Lower leg skin (tissue), 4 donors: ENCODE measurements at regions not wholly inside any gene's neighbourhood (a gene's known extent, or its start where the extent isn't known, plus 50 kb on each side); places are given as distances from the start of the nearest gene placed in this dataset.

Experiments
- DNase-seq, 2 donors: peaks; one replicate each; pipeline ENCODE4 v3.0.0-alpha.2; 2019; ENCODE audit warnings: low spot score in 2 of 2
- H3K4me3 ChIP-seq: fragments of 200-600 bp; sonication (generic); 2 replicates; pipeline ENCODE4 v1.5.1; 2017; ENCODE audit warnings: mild to moderate bottlenecking, low read depth; ENCODE audit not compliant: poor library complexity, severe bottlenecking
- CTCF ChIP-seq, 3 donors: fragments of 450-650 bp; IDR thresholded peaks; one replicate each; pipeline ENCODE4 v1.5.1; 2016; ENCODE audit warnings: antibody characterized with exemption in 3 of 3, mild to moderate bottlenecking in 3 of 3, moderate library complexity in 2 of 3
- POLR2A ChIP-seq, 2 donors: fragments of 450-650 bp; IDR thresholded peaks; one replicate each; pipeline ENCODE4 v1.6.1; 2016 to 2017; ENCODE audit warnings: antibody characterized with exemption in 2 of 2, mild to moderate bottlenecking in 1 of 2, moderate library complexity in 1 of 2
- WGBS, 2 donors: methylation state at CpG; one replicate each; pipeline ENCODE4 v1.1.5; 2018; 5-methylcytosine and 5-hydroxymethylcytosine counted together
- intact Hi-C: fragments of 100-400 bp; cut with DNase I; formaldehyde crosslinking; loops from one replicate; pipeline ENCODE4 v1.15.0; 2023; ENCODE audit warnings: low total_unique reads

DNA sequence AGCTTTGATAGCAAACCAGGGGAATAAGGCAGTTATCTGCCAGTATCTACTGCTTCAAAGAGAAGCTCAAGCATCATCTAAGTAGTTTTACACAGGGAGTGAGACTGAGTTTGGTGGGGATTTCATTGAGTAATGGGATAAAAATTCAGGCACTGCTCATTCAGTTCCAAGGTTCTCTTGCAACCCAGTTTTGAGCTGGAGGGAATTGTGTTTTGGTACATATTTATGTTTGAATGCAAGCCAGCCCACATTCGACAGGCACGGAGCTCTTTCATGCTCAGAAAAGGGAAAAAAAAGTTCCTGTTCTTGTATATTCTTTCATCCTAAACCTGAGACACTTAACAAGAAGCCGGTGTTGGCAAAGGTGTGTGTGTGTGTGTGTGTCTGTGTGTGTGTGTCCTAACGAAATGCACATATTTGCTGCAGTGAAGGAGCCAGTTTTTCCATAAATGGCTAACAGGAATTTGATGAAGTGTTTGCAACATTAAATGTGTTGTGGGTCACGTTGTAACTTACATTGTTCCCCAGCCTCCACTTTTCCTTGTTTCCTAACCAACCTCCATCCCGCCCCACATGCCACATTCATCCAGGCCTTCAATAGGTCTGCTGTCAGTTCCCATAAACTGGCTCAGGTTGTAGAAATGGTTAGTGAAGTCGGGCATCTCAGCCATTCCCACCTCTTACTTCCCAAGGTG is 311.1 kb downstream of the TXNL1 start:
- intact Hi-C loops, result no loop called here
- DNase-seq, result no peak
- 37 to 39% methylated on average over 7 of the region's 7 CpGs for WGBS, 2 donors
- no peak for TF ChIP-seq CTCF (IDR thresholded peaks at IDR 0.05)
- TF ChIP-seq POLR2A (IDR thresholded peaks at IDR 0.05), result no peak
- H3K4me3 ChIP-seq, result no peak overlapping the region

GRCh38 chr18:56326336-56327072 is 311.9 kb downstream of the TXNL1 start:
- TF ChIP-seq POLR2A (IDR thresholded peaks at IDR 0.05), result no peak
- TF ChIP-seq CTCF (IDR thresholded peaks at IDR 0.05), result no peak
- 62% methylated on average over 3 of the region's 3 CpGs for WGBS, 2 donors
- DNase-seq, result no peak
- no peak overlapping the region for H3K4me3 ChIP-seq
- intact Hi-C loops, result no loop called here

DNA sequence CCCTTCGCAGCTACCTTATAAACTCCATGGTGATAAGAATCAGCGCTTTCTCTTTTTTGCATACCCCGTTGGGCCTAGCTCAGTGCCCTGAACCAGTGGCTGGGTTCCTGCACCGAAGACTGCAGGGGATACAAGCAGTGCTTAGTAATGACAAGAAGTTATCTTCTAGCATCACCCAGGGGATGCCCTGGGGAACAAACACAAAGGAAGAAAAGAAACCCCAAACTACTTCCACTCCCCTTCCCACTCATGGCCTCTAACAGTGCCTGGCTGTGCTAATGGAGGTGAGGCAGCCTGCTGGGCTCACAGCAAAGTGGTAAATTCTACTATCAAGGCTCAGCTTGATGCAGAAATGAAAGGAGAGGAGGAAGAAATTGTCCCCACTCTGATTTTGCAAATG is 314.7 kb downstream of the TXNL1 start:
- no peak for DNase-seq
- intact Hi-C loops, result no loop called here
- TF ChIP-seq POLR2A (IDR thresholded peaks at IDR 0.05), result no peak
- TF ChIP-seq CTCF (IDR thresholded peaks at IDR 0.05), result no peak
- WGBS, 2 donors, result 79 to 80% methylated on average over 4 of the region's 4 CpGs
- H3K4me3 ChIP-seq, result no peak overlapping the region

- 32 to 45% methylated on average over 9 of the region's 9 CpGs for WGBS, 2 donors
- intact Hi-C loops, result no loop called here
- TF ChIP-seq POLR2A (IDR thresholded peaks at IDR 0.05) (no peak), CTCF (IDR thresholded peaks at IDR 0.05) (no peak)
- H3K4me3 ChIP-seq, result no peak overlapping the region
- DNase-seq, result no peak
These were observed 316.0 kb downstream of the TXNL1 start for GRCh38 chr18:56322406-56322805.

GRCh38 chr18:56321470-56321869 is 316.9 kb downstream of the TXNL1 start:
- TF ChIP-seq POLR2A (IDR thresholded peaks at IDR 0.05) (no peak), CTCF (IDR thresholded peaks at IDR 0.05) (no peak)
- intact Hi-C loops, result no loop called here
- 32 to 33% methylated on average over 8 of the region's 8 CpGs for WGBS, 2 donors
- no peak overlapping the region for H3K4me3 ChIP-seq
- peak in 1 of 2 donors; percentile 43 for DNase-seq
